AML-193 (cell line): ENCODE measurements at regions not wholly inside any gene's neighbourhood (a gene's known extent, or its start where the extent isn't known, plus 50 kb on each side); places are given as distances from the start of the nearest gene placed in this dataset.
A peak's percentile ranks its signal among the peaks of the same experiment; 100 is the strongest.

ENCODE experiments used
- DNase-seq, 2 experiments: peaks; one replicate each; lab custom pipeline; 2025; lab: John Stamatoyannopoulos, UW

DNA sequence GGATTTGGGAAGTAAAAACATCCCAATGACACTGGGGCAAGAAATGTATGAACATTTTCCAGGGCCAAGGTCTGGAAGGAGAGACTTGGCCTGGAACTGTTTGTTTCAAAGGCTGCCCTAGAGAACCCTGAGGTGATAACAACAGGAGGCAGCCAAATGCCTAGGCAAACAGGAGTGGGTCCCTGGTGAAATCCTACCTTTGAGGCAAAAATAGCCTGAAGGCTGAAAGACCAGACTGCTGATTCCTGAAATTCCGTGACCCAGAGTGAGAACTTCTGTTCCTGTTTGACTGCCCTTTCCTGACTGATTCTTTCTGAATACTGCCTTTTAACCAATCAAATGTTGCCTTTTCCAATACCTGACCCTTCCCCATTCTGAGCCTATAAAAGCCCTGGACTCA lies 196.4 kb downstream of the NSUN3 start:
- DNase-seq = no peak

DNA sequence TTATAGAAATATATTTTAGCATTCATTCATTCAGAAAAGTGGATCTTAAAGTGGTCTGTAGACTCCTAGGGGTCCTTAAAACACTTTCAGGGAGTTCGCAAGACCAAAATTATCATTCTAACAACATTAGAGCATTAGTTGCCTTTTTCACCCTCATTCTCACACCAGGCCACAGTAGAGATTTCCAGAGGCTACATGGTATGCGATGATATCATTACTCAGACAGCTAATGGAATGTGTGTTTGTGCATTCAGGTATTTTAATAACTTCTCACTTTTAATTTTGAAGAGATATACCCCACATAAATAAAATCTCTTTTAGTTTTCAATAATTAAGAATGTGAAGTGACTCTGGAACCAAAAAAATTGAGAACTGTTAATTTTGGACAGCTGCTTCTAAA lies 206.9 kb downstream of the NSUN3 start:
- DNase-seq = no peak

DNA sequence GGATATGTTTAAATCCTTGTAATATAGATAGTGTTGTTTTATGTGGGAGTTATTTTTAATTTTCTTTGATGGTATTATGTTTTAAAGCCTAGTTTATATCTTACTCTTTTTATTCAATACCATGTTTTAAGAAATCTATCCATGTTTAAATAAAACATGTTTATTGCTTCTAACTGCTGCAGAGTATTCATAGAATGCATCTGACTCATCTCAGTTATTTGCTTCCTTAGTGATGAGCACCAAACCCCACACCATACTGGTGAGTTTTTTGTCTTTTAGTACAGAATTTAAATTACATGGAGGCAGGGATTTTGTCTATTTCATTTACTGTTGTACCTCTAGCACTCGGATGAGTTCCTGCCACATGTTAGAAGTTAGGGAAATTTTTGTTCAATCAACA lies 209.2 kb downstream of the NSUN3 start:
- no peak for DNase-seq

DNA sequence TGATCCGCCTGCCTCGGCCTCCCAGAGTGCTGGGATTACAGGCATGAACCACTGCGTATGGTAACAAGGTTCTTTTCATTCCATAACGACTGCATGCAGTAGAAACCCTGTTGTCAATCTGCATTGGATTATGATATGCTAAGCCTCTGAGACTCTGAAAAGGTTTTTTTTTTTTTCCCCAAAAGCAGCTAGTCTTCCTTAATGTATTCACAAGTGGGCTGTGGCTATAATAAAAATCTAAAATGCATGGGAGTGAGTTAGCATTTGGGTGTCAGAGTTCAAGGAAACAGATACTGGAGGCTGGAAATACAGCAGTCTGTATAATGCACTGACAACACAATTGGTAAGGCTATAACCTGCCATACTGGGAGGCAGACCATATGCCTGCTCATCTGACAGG lies 218.1 kb downstream of the NSUN3 start:
- no peak for DNase-seq

- DNase-seq = peak; percentile 28 to 43
These were observed 223.0 kb downstream of the NSUN3 start for GRCh38 chr3:94285872-94286271.

- no peak for DNase-seq
These were observed 228.8 kb downstream of the NSUN3 start for GRCh38 chr3:94291686-94292085.

- no peak for DNase-seq
These were observed 229.3 kb downstream of the NSUN3 start for GRCh38 chr3:94292151-94292550.

- no peak for DNase-seq
These were observed 230.9 kb downstream of the NSUN3 start for GRCh38 chr3:94293793-94294195.

GRCh38 chr3:94294806-94295205 lies 231.9 kb downstream of the NSUN3 start:
- DNase-seq = no peak

- no peak for DNase-seq
These were observed 236.9 kb downstream of the NSUN3 start for GRCh38 chr3:94299716-94300115.

DNA sequence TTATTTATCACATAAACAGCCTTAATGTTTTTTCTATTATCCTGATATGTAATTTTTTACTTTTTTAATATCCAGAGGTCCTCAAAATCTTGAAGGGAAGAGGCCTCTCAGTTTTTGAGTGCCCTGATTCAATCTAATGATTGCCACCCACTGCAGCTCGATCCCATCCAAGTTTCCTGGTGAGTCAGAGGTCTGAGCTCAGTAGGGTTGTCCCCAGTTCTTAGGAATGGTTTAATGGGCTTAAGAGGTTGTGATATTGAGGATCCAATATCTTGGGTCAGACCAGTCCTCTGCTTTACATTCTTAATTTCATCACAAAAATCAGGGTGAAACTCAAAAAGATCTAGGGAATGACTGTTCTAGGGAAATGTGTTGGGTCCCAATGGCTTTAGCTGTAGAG lies 238.5 kb downstream of the NSUN3 start:
- no peak for DNase-seq

GRCh38 chr3:94303266-94303665 lies 240.4 kb downstream of the NSUN3 start:
- DNase-seq = no peak

GRCh38 chr3:94303897-94304296 lies 241.0 kb downstream of the NSUN3 start:
- DNase-seq = no peak

GRCh38 chr3:94304954-94305353 lies 242.1 kb downstream of the NSUN3 start:
- no peak for DNase-seq

GRCh38 chr3:94305835-94306611 lies 243.2 kb downstream of the NSUN3 start:
- no peak for DNase-seq

GRCh38 chr3:94307588-94307987 lies 244.7 kb downstream of the NSUN3 start:
- no peak for DNase-seq

GRCh38 chr3:94308767-94309166 lies 245.9 kb downstream of the NSUN3 start:
- no peak for DNase-seq

DNA sequence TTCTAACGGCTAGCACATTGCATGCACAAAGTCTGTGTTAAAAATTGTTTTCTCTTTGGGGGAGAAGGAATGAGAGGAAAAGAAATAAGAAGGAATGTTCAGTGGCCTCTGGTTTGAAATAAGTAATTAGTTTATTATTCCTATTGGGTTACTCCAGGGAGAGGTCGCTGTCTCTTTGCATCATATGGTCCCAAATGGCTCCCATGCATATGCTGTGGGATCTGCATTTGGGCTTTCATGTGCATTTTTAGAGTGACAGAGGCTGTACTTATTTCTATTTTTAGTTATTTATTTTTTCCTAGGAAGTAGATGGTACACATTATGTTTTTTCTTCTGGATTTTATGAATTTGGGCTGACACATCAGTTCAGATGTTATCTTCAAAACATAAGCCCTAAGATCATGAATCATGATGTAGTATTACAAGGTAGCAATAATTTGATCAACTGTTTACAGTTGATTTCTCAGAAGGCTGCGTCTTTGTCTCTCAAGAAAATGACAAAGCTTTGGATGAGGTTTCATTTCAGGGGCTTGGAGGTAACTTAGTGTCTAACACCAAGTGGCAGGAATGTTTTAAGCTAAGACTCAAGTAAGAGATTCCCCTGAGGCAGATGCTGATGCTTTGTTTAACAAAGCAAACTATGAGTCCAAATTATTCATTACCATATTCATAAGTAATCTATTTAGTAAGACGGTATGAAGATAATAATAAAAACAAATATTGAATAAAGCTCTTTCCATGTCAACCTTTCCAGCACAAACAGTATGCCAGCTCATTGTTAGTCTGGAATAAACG lies 247.7 kb downstream of the NSUN3 start:
- no peak for DNase-seq

- no peak for DNase-seq
These were observed 248.8 kb downstream of the NSUN3 start for GRCh38 chr3:94311651-94312050.

DNA sequence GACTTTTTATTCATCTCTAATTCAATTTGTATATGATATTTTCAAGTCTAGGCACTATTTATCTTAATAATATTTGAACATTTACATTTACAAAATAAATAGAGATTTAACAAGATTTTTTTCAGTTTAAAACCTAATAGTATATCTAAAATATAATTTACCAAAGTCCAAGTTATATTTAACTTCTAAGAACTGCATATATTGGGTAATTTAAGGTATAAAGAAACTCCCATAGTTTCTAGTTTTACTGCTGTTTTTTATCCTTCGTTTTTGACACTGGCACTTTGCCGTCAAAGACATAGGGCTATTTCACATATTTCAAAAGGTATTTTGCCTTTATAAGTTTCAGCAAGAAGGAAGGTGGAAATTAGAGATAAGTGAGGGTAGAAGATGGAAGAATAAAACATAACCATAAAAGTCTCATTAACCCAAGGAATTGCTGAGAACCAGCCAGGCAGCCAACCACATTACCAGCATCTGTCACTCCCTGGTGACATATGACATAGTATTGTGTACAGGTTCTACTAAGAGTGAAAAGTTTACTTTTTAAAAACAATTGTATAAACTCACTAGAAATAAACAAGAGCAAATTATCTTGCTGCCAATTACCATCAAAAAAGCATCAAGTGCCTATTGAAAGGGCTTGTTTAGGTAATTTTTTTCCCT lies 251.5 kb downstream of the NSUN3 start:
- no peak for DNase-seq

DNA sequence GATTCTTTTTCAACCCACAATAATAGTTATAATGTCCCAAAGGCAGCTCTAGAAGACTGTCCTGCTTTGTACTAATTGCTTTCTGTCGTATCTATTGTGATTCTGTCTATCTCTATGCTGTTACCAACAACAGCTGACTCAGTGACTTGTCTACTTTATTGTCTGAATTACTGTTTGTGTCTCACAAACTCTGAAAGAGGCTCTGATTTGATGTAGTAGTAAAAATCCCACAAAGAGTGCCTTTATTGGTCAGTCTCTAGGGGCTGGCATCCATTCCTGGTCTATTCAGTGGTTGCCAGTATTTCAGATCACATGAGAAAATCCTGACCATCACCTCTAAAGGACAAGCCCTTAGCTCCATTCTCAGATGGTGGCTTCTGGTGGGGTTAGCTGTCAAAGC lies 254.2 kb downstream of the NSUN3 start:
- DNase-seq = no peak

DNA sequence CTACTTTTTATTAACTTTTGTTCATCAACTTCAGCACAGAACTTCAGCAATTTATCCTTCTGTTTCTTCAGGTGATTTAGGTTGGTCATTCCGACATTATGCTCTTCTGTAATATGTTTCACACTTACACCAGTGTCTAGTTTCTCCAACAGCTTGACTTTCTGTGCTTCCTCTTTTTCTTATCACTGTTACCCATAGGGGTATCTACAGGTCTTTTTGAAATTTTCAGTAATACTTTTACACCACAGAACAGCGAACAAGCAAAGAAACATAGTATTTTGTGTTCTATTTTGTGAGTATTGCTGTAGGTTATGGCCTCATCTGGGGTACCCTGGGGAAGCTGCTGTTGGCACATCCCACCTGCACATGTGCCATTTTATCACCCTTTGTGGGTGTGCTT lies 260.7 kb downstream of the NSUN3 start:
- no peak for DNase-seq

DNA sequence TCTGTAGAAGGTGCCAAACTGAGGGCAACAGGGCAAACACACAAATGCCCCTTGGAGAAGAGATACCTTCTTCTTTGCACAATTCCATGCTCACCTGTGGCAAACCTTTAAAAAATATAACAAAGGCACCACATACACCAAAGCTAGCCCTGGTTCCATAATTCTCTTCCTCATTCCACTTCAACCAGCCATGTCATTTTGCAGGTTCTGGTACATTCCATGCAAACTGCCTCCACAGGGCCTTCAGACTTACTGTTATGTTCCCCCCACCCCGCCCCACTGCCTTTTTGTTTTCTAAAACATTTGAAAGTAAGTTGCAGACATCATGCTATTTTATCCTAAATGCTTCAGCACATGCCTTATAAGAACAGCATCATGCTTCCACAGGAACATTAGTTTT lies 269.0 kb downstream of the NSUN3 start:
- DNase-seq = no peak
